Neural cell (in vitro differentiated cells): ENCODE measurements at regions not wholly inside any gene's neighbourhood (a gene's known extent, or its start where the extent isn't known, plus 50 kb on each side); places are given as distances from the start of the nearest gene placed in this dataset.

Experiments
- CTCF ChIP-seq: fragments of 450-650 bp; IDR thresholded peaks from 2 replicates; pipeline ENCODE4 v1.5.1; 2014; ENCODE audit warnings: antibody characterized with exemption, mild to moderate bottlenecking, moderate library complexity; ENCODE audit not compliant: poor library complexity, severe bottlenecking
- EP300 ChIP-seq: fragments of 450-650 bp; conservative IDR thresholded peaks from 2 replicates; pipeline ENCODE4 v1.6.1; 2014; ENCODE audit warnings: antibody characterized with exemption, mild to moderate bottlenecking, moderate library complexity; ENCODE audit not compliant: poor library complexity, severe bottlenecking
- EZH2 ChIP-seq: fragments of 200-600, 300-800 bp; shearing (Covaris generic), sonication (generic); IDR thresholded peaks from 2 replicates; pipeline ENCODE4 v1.6.1; 2014; ENCODE audit warnings: antibody characterized with exemption, low read length, borderline replicate concordance, mild to moderate bottlenecking; ENCODE audit not compliant: insufficient read depth, poor library complexity, severe bottlenecking
- POLR2AphosphoS5 ChIP-seq: IDR thresholded peaks from 2 replicates; pipeline ENCODE4 v1.6.1; 2012
- RAD21 ChIP-seq: fragments of 450-650 bp; conservative IDR thresholded peaks from 2 replicates; pipeline ENCODE4 v1.6.1; 2014; ENCODE audit warnings: antibody characterized with exemption, mild to moderate bottlenecking, moderate library complexity
- REST ChIP-seq: IDR thresholded peaks from 2 replicates; pipeline ENCODE4 v1.6.1; 2012; ENCODE audit warnings: borderline replicate concordance
- SMC3 ChIP-seq: fragments of 450-650 bp; conservative IDR thresholded peaks from 2 replicates; pipeline ENCODE4 v1.6.1; 2014; ENCODE audit warnings: antibody characterized with exemption, mild to moderate bottlenecking, moderate library complexity; ENCODE audit not compliant: poor library complexity
- TAF1 ChIP-seq: IDR thresholded peaks from 2 replicates; pipeline ENCODE4 v1.6.1; 2012; ENCODE audit warnings: low read depth

- TF ChIP-seq RAD21 (no peak), CTCF (no peak), TAF1 (no peak), EZH2 (no peak), SMC3 (no peak), EP300 (no peak), POLR2AphosphoS5 (no peak), REST (no peak)
These were observed 188.5 kb downstream of the ZNF621 start for GRCh38 chr3:40713306-40713705.
